RWPE2 (cell line): ENCODE measurements at regions not wholly inside any gene's neighbourhood (a gene's known extent, or its start where the extent isn't known, plus 50 kb on each side); places are given as distances from the start of the nearest gene placed in this dataset.

Source experiments
- ATAC-seq: fragments of 200-7000 bp; cut with Tn5 transposase; 3 replicates; pipeline ENCODE4 v1.9.1; 2021; ENCODE audit warnings: low read depth
- DNase-seq: peaks from one replicate; pipeline ENCODE4 v3.0.0-alpha.2; 2020; ENCODE audit warnings: low spot score
- H3K27ac ChIP-seq: fragments of 450-650 bp; 2 replicates; pipeline ENCODE4 v1.5.1; 2017; ENCODE audit warnings: mild to moderate bottlenecking; ENCODE audit not compliant: poor library complexity, severe bottlenecking
- H3K27me3 ChIP-seq: fragments of 250-450 bp; sonication (Bioruptor Pico); 2 replicates; pipeline ENCODE4 v1.5.1; 2021; ENCODE audit warnings: mild to moderate bottlenecking, moderate library complexity; ENCODE audit not compliant: insufficient read depth, poor library complexity, severe bottlenecking
- H3K36me3 ChIP-seq: fragments of 250-450 bp; sonication (Bioruptor Pico); 2 replicates; pipeline ENCODE4 v1.5.1; 2020; ENCODE audit warnings: low read depth, mild to moderate bottlenecking, moderate library complexity
- H3K4me1 ChIP-seq: fragments of 250-450 bp; sonication (Bioruptor Pico); 2 replicates; pipeline ENCODE4 v1.5.1; 2021; ENCODE audit warnings: mild to moderate bottlenecking, moderate library complexity; ENCODE audit not compliant: insufficient read depth, poor library complexity, severe bottlenecking
- H3K4me3 ChIP-seq: fragments of 250-450 bp; sonication (Bioruptor Pico); 2 replicates; pipeline ENCODE4 v1.5.1; 2021; ENCODE audit warnings: mild to moderate bottlenecking, moderate library complexity; ENCODE audit not compliant: severe bottlenecking
- H3K9me3 ChIP-seq: fragments of 250-450 bp; sonication (Bioruptor Pico); 2 replicates; pipeline ENCODE4 v1.5.1; 2021; ENCODE audit warnings: mild to moderate bottlenecking, moderate library complexity; ENCODE audit not compliant: severe bottlenecking
- TF ChIP-seq, protein P1 (sequence below): fragments of 450-650 bp; IDR thresholded peaks from one replicate; pipeline ENCODE4 v1.5.1; 2017; ENCODE audit warnings: mild to moderate bottlenecking, moderate library complexity; ENCODE audit not compliant: poor library complexity, severe bottlenecking

DNA sequence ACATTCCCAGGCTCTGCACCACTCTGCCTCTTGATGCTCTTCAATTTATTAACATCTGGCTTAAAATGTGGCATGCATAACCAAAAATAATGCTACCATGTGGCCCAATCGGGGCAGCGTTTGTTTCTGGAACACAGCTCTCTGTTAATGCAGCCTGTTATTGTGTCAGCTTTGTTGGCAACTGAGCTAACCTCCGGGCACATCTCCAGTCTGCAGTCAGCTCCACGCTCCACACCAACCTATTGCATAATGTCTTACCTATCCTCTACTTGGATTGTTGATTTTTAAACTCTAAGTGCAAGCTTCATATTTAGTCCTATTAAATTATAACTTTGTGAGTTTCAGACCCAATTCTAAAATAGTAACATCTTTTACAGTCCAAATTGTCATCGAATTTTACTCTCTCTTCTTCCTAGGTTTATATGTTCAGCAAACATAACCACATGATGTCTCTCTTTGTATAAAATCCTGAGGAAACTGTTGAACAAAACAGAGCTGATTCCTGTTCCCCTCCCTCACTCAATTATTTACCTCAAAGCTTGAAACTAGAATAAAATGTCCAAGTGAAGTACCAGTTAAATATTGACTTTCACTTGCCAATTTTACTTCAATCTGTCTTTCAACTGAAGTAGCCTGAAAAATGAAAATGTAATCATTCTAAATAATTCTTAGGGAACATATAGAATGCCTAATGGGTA lies 92.2 kb upstream of the RAPGEF2 start:
- H3K4me3 ChIP-seq: no peak overlapping the region
- H3K27me3 ChIP-seq: no peaks in the 10 kb centered on the region
- DNase-seq: no peak
- TF ChIP-seq, protein P1, sequence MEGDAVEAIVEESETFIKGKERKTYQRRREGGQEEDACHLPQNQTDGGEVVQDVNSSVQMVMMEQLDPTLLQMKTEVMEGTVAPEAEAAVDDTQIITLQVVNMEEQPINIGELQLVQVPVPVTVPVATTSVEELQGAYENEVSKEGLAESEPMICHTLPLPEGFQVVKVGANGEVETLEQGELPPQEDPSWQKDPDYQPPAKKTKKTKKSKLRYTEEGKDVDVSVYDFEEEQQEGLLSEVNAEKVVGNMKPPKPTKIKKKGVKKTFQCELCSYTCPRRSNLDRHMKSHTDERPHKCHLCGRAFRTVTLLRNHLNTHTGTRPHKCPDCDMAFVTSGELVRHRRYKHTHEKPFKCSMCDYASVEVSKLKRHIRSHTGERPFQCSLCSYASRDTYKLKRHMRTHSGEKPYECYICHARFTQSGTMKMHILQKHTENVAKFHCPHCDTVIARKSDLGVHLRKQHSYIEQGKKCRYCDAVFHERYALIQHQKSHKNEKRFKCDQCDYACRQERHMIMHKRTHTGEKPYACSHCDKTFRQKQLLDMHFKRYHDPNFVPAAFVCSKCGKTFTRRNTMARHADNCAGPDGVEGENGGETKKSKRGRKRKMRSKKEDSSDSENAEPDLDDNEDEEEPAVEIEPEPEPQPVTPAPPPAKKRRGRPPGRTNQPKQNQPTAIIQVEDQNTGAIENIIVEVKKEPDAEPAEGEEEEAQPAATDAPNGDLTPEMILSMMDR: no peak
- H3K36me3 ChIP-seq: no peaks in the 10 kb centered on the region
- no peaks in the 10 kb centered on the region for H3K9me3 ChIP-seq
- H3K4me1 ChIP-seq: peaks cover 18% of the 10 kb centered on the region
- ATAC-seq: peak; percentile 43; the same call in 1 of the 3 replicates
- no peak overlapping the region for H3K27ac ChIP-seq

DNA sequence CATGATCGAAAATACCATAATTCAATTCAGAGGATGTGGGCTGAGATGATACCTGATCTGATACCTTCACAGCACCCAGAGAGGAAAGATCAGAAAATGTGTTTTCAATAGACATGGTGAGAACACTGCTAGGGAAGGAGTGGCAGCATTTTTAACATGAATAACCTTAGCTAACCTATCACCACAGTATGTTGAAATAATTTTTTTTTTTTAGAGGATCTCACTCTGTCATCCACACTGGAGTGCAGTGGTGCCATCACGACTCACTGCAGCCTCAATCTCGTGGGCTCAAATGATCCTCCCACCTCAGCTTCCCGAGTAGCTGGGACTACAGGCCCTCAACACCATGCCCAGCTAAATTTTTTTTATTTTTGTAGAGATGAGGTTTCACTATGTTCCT lies 90.5 kb upstream of the RAPGEF2 start:
- ATAC-seq: peak; percentile 84
- Histone ChIP-seq H3K27me3 (no peaks in the 10 kb centered on the region), H3K27ac (no peak overlapping the region), H3K4me1 (peaks cover 14% of the 10 kb centered on the region), H3K9me3 (no peaks in the 10 kb centered on the region), H3K4me3 (no peak overlapping the region), H3K36me3 (no peaks in the 10 kb centered on the region)
- TF ChIP-seq, protein P1: no peak
- no peak for DNase-seq

DNA sequence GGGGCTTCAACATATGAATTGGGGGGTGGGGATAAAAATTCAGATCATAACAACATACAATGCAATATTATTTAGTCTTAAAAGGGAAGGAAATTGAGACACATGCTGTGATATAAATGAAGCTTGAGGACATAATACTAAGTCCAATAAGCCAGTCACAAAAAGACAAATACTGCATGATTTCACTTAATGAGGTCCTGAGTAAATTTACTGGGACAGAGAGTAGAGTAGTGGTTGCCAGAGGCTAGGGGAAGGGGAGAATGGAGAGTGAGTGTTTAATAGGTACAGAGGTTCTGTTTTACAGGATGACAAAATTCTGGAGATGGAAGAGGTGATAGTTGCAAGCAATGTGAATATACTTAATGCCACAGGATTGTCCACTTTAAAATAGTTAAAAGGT lies 89.2 kb upstream of the RAPGEF2 start:
- TF ChIP-seq, protein P1: no peak
- H3K9me3 ChIP-seq: no peaks in the 10 kb centered on the region
- DNase-seq: no peak

DNA sequence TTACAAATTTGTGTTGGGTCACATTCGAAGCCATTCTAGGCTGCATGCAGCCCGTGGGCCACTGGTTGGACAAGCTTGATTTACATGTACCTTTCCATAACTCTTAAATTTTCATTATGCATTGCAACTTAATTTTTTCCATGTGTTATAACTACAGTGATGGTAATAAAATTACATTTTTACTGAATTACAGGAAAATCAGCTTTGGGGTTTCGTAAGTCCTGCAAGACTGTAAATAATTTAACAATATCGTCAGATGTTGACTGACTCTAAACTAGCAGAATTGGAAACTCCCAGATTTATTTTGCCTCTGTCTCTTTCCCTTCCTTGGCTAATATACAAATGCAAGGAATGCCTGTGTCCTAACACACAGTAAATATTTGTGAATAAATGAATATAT lies 88.0 kb upstream of the RAPGEF2 start:
- Histone ChIP-seq H3K27me3 (no peaks in the 10 kb centered on the region), H3K36me3 (no peaks in the 10 kb centered on the region), H3K9me3 (no peaks in the 10 kb centered on the region), H3K4me3 (no peak overlapping the region), H3K27ac (no peak overlapping the region), H3K4me1 (peaks cover 14% of the 10 kb centered on the region)
- DNase-seq: no peak
- no peak for ATAC-seq
- TF ChIP-seq, protein P1: no peak

More for the DNA sequence above, 89.2 kb upstream of the RAPGEF2 start:
- Histone ChIP-seq H3K4me3 (no peak overlapping the region), H3K27me3 (no peaks in the 10 kb centered on the region), H3K36me3 (no peaks in the 10 kb centered on the region), H3K27ac (no peak overlapping the region), H3K4me1 (peaks cover 14% of the 10 kb centered on the region)
- no peak for ATAC-seq

DNA sequence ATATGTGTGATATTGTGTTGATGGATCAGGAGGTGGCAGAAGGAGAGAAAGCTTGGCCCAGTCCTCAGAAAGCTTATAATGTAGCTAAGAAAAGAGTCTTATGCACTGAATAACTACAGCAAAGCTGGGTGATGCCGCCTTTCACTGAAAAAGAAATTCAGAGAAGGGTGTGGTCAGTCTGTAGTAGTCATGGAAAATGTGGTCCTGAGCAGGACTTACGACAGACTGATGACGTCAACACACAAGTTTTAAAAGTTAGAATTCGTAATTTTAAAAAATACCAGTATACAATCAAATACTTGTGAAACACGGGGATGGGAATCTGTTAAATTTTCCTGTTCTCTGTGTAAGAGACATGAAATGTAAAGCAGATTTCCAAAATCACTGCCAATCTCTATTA lies 87.0 kb upstream of the RAPGEF2 start:
- Histone ChIP-seq H3K9me3 (no peaks in the 10 kb centered on the region), H3K4me1 (peaks cover 12% of the 10 kb centered on the region), H3K4me3 (no peak overlapping the region), H3K36me3 (no peaks in the 10 kb centered on the region), H3K27me3 (no peaks in the 10 kb centered on the region), H3K27ac (no peak overlapping the region)
- TF ChIP-seq, protein P1: no peak
- DNase-seq (no peak), ATAC-seq (no peak)
